Thyroid gland (tissue), 4 donors: ENCODE measurements at regions not wholly inside any gene's neighbourhood (a gene's known extent, or its start where the extent isn't known, plus 50 kb on each side); places are given as distances from the start of the nearest gene placed in this dataset.

Experiments used
- DNase-seq, 2 donors: peaks; one replicate each; pipeline ENCODE4 v3.0.0-alpha.2; 2019
- H3K27ac ChIP-seq, 3 donors: fragments of 200-600 bp; sonication (generic); 1 replicate in 2 of 3; 2 replicates in 1 of 3; pipeline ENCODE4 v1.5.1; 2016 to 2019; ENCODE audit warnings: mild to moderate bottlenecking in 1 of 3, moderate library complexity in 1 of 3
- H3K27me3 ChIP-seq: fragments of 200-600 bp; sonication (generic); one replicate; pipeline ENCODE4 v1.5.1; 2019
- H3K36me3 ChIP-seq, 2 donors: fragments of 200-600 bp; sonication (generic); one replicate each; pipeline ENCODE4 v1.5.1; 2016 to 2019
- H3K4me1 ChIP-seq, 2 donors: fragments of 200-600 bp; sonication (generic); one replicate each; pipeline ENCODE4 v1.5.1; 2017 to 2019
- H3K4me3 ChIP-seq, 3 donors: fragments of 200-600 bp; sonication (generic); replicated peaks in 1 of 3; 1 replicate in 2 of 3; 2 replicates in 1 of 3; pipeline ENCODE4 v1.5.1; 2016; ENCODE audit warnings: mild to moderate bottlenecking in 1 of 3
- H3K9me3 ChIP-seq: fragments of 200-600 bp; sonication (generic); one replicate; pipeline ENCODE4 v1.5.1; 2017
- POLR2A ChIP-seq, 2 donors: fragments of 450-650 bp; IDR thresholded peaks; one replicate each; pipeline ENCODE4 v1.6.1; 2017; ENCODE audit warnings: antibody characterized with exemption in 2 of 2, mild to moderate bottlenecking in 2 of 2, moderate library complexity in 1 of 2
- WGBS, 2 donors: methylation state at CpG; one replicate each; pipeline ENCODE4 v1.1.5; 2017; 5-methylcytosine and 5-hydroxymethylcytosine counted together
- intact Hi-C: fragments of 100-400 bp; cut with DNase I; formaldehyde crosslinking; loops from one replicate; pipeline ENCODE4 v1.15.1; 2023
- TF ChIP-seq, protein P1 (sequence below), 6 experiments: fragments of 200-600 bp in 3 of 6; fragments of 450-650 bp in 3 of 6; sonication (generic) in 3 of 6; IDR thresholded peaks; one replicate each; pipeline ENCODE4 v1.5.1; 2016 to 2019; ENCODE audit warnings: antibody characterized with exemption in 6 of 6, mild to moderate bottlenecking in 2 of 6, inconsistent platforms in 1 of 6, moderate library complexity in 1 of 6

DNA sequence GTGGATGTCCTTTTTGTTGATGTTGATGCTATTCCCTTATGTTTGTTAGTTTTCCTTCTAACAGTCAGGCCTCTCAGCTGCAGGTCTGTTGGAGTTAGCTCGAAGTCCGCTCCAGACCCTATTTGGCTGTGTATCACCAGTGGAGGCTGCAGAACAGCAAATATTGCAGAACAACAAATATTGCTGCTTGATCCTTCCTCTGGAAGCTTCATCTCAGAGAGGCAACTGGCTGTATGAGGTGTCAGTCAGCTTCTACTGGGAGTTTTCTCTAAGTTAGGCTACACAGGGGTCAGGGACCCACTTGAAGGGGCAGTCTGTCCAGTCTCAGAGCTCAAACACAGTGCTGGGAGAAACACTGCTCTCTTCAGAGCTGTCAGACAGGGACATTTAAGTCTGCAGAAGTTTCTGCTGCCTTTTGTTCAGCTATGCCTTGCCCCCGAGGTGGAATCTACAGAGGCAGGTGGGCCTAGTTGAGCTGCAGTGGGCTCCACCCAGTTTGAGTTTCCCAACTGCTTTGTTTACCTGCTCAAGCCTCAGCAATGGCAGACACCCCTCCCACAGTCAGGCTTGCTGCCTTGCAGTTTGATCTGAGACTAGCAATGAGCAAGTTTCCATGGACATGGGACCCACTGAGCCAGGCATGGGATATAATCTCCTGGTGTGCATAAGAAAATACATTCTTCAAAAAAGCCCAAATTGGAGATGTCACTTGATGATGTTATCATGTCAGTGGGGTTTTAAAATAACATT, 99.5 kb downstream of the KDM5D start:
- TF ChIP-seq POLR2A (IDR thresholded peaks at IDR 0.05), result no peak
- TF ChIP-seq, protein P1, sequence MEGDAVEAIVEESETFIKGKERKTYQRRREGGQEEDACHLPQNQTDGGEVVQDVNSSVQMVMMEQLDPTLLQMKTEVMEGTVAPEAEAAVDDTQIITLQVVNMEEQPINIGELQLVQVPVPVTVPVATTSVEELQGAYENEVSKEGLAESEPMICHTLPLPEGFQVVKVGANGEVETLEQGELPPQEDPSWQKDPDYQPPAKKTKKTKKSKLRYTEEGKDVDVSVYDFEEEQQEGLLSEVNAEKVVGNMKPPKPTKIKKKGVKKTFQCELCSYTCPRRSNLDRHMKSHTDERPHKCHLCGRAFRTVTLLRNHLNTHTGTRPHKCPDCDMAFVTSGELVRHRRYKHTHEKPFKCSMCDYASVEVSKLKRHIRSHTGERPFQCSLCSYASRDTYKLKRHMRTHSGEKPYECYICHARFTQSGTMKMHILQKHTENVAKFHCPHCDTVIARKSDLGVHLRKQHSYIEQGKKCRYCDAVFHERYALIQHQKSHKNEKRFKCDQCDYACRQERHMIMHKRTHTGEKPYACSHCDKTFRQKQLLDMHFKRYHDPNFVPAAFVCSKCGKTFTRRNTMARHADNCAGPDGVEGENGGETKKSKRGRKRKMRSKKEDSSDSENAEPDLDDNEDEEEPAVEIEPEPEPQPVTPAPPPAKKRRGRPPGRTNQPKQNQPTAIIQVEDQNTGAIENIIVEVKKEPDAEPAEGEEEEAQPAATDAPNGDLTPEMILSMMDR (IDR thresholded peaks at IDR 0.05), result no peak
- Histone ChIP-seq H3K4me1 (no peaks in the 10 kb centered on the region), H3K36me3 (no peaks in the 10 kb centered on the region), H3K9me3 (no peaks in the 10 kb centered on the region), H3K27me3 (no peaks in the 10 kb centered on the region), H3K4me3 (no peak overlapping the region), H3K27ac (no peak overlapping the region)
- intact Hi-C loops, result no loop called here
- no peak for DNase-seq
- 59 to 85% methylated on average over 2 to 3 of the region's 3 CpGs for WGBS, 2 donors

DNA sequence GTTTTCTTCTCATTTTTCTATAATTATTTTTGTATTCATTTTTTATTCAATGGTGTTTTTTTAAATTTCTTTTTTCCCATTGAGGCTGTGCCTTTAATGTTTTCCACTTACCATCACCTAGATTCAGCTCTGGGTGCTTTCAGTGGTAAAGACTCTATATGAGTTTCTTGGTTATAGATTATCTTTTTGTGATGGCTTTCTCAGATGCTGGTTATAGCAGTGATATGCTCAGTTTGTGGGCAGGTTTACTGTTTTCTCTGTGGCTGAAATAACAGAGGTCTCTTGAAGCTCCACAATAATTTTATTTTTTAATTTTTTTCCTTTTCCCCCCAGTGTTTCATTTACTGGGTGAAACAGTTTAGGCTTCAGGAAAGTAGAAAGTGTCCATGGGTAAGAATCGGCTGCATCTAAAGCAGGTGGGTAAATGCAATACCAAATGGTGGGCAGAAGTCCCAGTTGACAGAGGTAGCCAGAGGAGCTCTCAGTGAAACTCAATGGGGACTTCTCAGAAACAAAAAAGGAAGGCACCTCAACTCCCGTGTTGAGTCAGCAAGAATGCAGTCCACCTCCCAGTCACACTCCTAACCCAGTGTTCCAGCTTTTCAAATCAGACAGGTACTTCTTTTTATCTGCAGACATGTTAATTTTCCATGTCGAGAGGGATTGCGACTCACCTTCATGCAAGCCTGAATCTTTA, 106.7 kb downstream of the KDM5D start:
- 85 to 92% methylated on average over 4 of the region's 4 CpGs for WGBS, 2 donors
- DNase-seq, result no peak
- Histone ChIP-seq H3K9me3 (no peaks in the 10 kb centered on the region), H3K27ac (no peak overlapping the region), H3K27me3 (no peaks in the 10 kb centered on the region), H3K36me3 (no peaks in the 10 kb centered on the region), H3K4me3 (no peak overlapping the region), H3K4me1 (no peaks in the 10 kb centered on the region)
- TF ChIP-seq, protein P1 (IDR thresholded peaks at IDR 0.05), result no peak
- no peak for TF ChIP-seq POLR2A (IDR thresholded peaks at IDR 0.05)
- intact Hi-C loops, result no loop called here

DNA sequence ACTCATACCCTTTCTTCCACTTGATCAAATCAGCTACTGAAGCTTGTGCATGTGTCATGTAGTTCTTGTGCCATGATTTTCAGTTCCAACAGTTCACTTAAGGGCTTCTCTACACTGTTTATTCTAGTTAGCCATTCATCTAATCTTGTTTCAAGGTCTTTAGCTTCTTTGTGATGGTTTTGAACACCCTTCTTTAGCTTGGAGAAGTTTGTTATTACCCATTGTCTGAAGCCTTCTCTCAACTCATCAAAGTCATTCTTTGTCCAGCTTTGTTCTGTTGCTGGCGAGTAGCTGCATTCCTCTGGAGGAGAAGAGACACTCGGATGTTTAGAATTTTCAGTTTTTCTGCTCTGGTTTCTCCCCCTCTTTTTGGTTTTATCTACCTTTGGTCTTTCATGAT, 115.6 kb downstream of the KDM5D start:
- Histone ChIP-seq H3K4me1 (no peaks in the 10 kb centered on the region), H3K4me3 (no peak overlapping the region), H3K27ac (no peak overlapping the region), H3K36me3 (no peaks in the 10 kb centered on the region), H3K9me3 (no peaks in the 10 kb centered on the region), H3K27me3 (no peaks in the 10 kb centered on the region)
- 69 to 78% methylated on average over 2 of the region's 2 CpGs for WGBS, 2 donors
- no peak for TF ChIP-seq POLR2A (IDR thresholded peaks at IDR 0.05)
- TF ChIP-seq, protein P1 (IDR thresholded peaks at IDR 0.05), result no peak
- DNase-seq, result no peak
- intact Hi-C loops, result no loop called here

DNA sequence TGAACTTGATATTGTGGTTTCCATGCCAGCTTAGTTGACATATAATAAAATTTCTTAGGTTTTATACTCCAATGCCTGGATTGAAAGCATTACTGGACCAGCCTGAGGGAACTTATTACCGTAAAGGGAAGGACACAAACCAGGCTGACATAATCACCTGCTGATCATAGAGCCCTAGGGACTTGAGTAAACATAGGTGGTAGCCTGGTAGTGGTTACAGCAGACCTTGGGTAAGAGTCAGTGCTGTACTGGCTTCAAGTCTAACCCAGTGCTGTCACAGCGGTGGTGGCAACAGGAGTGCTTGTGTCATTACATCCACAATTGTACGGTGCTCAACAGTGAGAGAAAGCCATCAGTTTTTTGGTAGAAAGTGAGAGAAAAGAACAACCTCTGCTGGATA, 122.1 kb downstream of the KDM5D start:
- no peak for DNase-seq
- H3K9me3 ChIP-seq, result no peaks in the 10 kb centered on the region
- H3K27ac ChIP-seq, result no peak overlapping the region
- no peak overlapping the region for H3K4me3 ChIP-seq
- no peaks in the 10 kb centered on the region for H3K27me3 ChIP-seq
- TF ChIP-seq, protein P1 (IDR thresholded peaks at IDR 0.05), result no peak
- no peak for TF ChIP-seq POLR2A (IDR thresholded peaks at IDR 0.05)
- 89 to 90% methylated on average over 3 of the region's 3 CpGs for WGBS, 2 donors
- intact Hi-C loops, result no loop called here
- no peaks in the 10 kb centered on the region for H3K4me1 ChIP-seq
- H3K36me3 ChIP-seq, result no peaks in the 10 kb centered on the region

DNA sequence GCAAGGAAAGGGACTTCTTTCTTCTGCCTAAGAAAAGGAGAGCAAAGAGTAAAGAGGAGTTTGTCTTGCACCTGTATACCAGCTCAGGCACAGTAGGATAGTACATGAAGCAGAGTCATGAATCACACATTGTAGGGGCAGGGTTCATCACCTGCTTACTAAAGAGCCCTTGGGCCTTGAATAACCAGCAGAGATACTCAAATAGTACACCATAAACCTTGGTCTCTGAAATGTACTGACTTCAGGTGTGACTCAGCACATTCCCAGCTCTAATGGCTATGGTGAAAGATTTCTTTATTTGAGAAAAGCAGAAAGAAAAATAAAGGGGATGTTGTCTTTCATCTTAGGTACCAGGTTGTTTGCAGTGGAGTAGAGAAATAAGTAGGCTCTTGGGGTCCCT, 122.8 kb downstream of the KDM5D start:
- Histone ChIP-seq H3K27me3 (no peaks in the 10 kb centered on the region), H3K27ac (no peak overlapping the region), H3K36me3 (no peaks in the 10 kb centered on the region), H3K9me3 (no peaks in the 10 kb centered on the region), H3K4me3 (no peak overlapping the region), H3K4me1 (no peaks in the 10 kb centered on the region)
- DNase-seq, result no peak
- no peak for TF ChIP-seq POLR2A (IDR thresholded peaks at IDR 0.05)
- TF ChIP-seq, protein P1 (IDR thresholded peaks at IDR 0.05), result no peak
- intact Hi-C loops, result no loop called here
